Central memory CD8-positive, alpha-beta T cell (primary cell): ENCODE measurements at regions not wholly inside any gene's neighbourhood (a gene's known extent, or its start where the extent isn't known, plus 50 kb on each side); places are given as distances from the start of the nearest gene placed in this dataset.
"Not testable (repeated sequence)": the region's sequence is repeated elsewhere in the genome, so short reads cannot be mapped to it uniquely, and the experiment has no call there.

Experiments used
- ATAC-seq: fragments of 150-1000 bp; cut with Tn5 transposase; replicated peaks from 2 replicates; pipeline ENCODE4 v1.10.0; 2022; ENCODE audit warnings: mild to moderate bottlenecking, moderate FRiP score, moderate number of reproducible peaks; ENCODE audit not compliant: poor library complexity, severe bottlenecking; ENCODE audit errors: extremely low read depth
- DNase-seq, 2 donors: peaks; one replicate each; pipeline ENCODE4 v3.0.0; 2021; ENCODE audit warnings: low spot score in 2 of 2
- H3K27ac Mint-ChIP-seq: one replicate; pipeline ENCODE4 v1.8.0; 2022; ENCODE audit warnings: low read depth, mild to moderate bottlenecking, moderate library complexity, mixed read lengths
- H3K27me3 Mint-ChIP-seq: one replicate; pipeline ENCODE4 v1.8.0; 2022; ENCODE audit warnings: mixed read lengths
- H3K36me3 Mint-ChIP-seq: one replicate; pipeline ENCODE4 v1.8.0; 2022; ENCODE audit warnings: mild to moderate bottlenecking, moderate library complexity, mixed read lengths; ENCODE audit not compliant: insufficient read depth
- H3K4me1 Mint-ChIP-seq: one replicate; pipeline ENCODE4 v1.8.0; 2022; ENCODE audit warnings: mixed read lengths
- H3K4me3 Mint-ChIP-seq: one replicate; pipeline ENCODE4 v1.8.0; 2022; ENCODE audit warnings: mild to moderate bottlenecking, moderate library complexity, mixed read lengths
- H3K9me3 Mint-ChIP-seq: one replicate; pipeline ENCODE4 v1.8.0; 2022; ENCODE audit warnings: mixed read lengths

- ATAC-seq, DNase-seq, H3K4me3 Mint-ChIP-seq, H3K36me3 Mint-ChIP-seq, H3K27ac Mint-ChIP-seq, H3K4me1 Mint-ChIP-seq, H3K27me3 Mint-ChIP-seq: not testable (repeated sequence)
- peaks cover 83% of the 10 kb centered on the region for H3K9me3 Mint-ChIP-seq
Observed at GRCh38 chrY:10958122-10958521, 1430.4 kb downstream of the TSPY10 start.

GRCh38 chrY:10973422-10973821 lies 1445.7 kb downstream of the TSPY10 start:
- H3K27me3 Mint-ChIP-seq: no peaks in the 10 kb centered on the region
- no peaks in the 10 kb centered on the region for H3K4me1 Mint-ChIP-seq
- H3K36me3 Mint-ChIP-seq: no peaks in the 10 kb centered on the region
- H3K9me3 Mint-ChIP-seq: peaks cover 94% of the 10 kb centered on the region
- DNase-seq: no peak
- H3K27ac Mint-ChIP-seq: no peak overlapping the region
- H3K4me3 Mint-ChIP-seq: no peak overlapping the region
- no peak for ATAC-seq

GRCh38 chrY:10986655-10987054 lies 1459.0 kb downstream of the TSPY10 start:
- Mint-ChIP-seq H3K4me1 (no peaks in the 10 kb centered on the region), H3K9me3 (peaks cover 100% of the 10 kb centered on the region), H3K27ac (no peak overlapping the region), H3K36me3 (no peaks in the 10 kb centered on the region), H3K27me3 (no peaks in the 10 kb centered on the region), H3K4me3 (no peak overlapping the region)
- DNase-seq (no peak), ATAC-seq (no peak)

GRCh38 chrY:10987626-10988025 lies 1459.9 kb downstream of the TSPY10 start:
- no peaks in the 10 kb centered on the region for H3K36me3 Mint-ChIP-seq
- no peak overlapping the region for H3K4me3 Mint-ChIP-seq
- H3K27ac Mint-ChIP-seq: no peak overlapping the region
- no peaks in the 10 kb centered on the region for H3K27me3 Mint-ChIP-seq
- no peaks in the 10 kb centered on the region for H3K4me1 Mint-ChIP-seq
- H3K9me3 Mint-ChIP-seq: peaks cover 100% of the 10 kb centered on the region
- DNase-seq (no peak), ATAC-seq (no peak)

- Mint-ChIP-seq H3K9me3 (peaks cover 100% of the 10 kb centered on the region), H3K36me3 (no peaks in the 10 kb centered on the region), H3K27ac (no peak overlapping the region), H3K4me3 (no peak overlapping the region), H3K27me3 (no peaks in the 10 kb centered on the region), H3K4me1 (no peaks in the 10 kb centered on the region)
- ATAC-seq: no peak
- DNase-seq: no peak
Observed at GRCh38 chrY:10993955-10994354, 1466.3 kb downstream of the TSPY10 start.

GRCh38 chrY:10999715-11000114 lies 1472.0 kb downstream of the TSPY10 start:
- DNase-seq, H3K36me3 Mint-ChIP-seq, H3K4me3 Mint-ChIP-seq, H3K4me1 Mint-ChIP-seq, H3K27me3 Mint-ChIP-seq, H3K27ac Mint-ChIP-seq: not testable (repeated sequence)
- peaks cover 86% of the 10 kb centered on the region for H3K9me3 Mint-ChIP-seq
- peak; percentile 58 for ATAC-seq

GRCh38 chrY:11014229-11014628 lies 1486.5 kb downstream of the TSPY10 start:
- not testable (repeated sequence) for H3K36me3 Mint-ChIP-seq, H3K27ac Mint-ChIP-seq, H3K4me3 Mint-ChIP-seq, H3K4me1 Mint-ChIP-seq, H3K27me3 Mint-ChIP-seq, DNase-seq
- peaks cover 96% of the 10 kb centered on the region for H3K9me3 Mint-ChIP-seq
- ATAC-seq: peak; percentile 40

- DNase-seq (no peak), ATAC-seq (no peak)
- Mint-ChIP-seq H3K4me1 (no peaks in the 10 kb centered on the region), H3K27me3 (no peaks in the 10 kb centered on the region), H3K4me3 (no peak overlapping the region), H3K27ac (no peak overlapping the region), H3K9me3 (peaks cover 90% of the 10 kb centered on the region), H3K36me3 (no peaks in the 10 kb centered on the region)
Observed at GRCh38 chrY:11022734-11023133, 1495.1 kb downstream of the TSPY10 start.

GRCh38 chrY:11044234-11044883 lies 1516.7 kb downstream of the TSPY10 start:
- H3K9me3 Mint-ChIP-seq: peaks cover 27% of the 10 kb centered on the region
- H3K4me1 Mint-ChIP-seq: no peaks in the 10 kb centered on the region
- no peaks in the 10 kb centered on the region for H3K27me3 Mint-ChIP-seq
- DNase-seq (no peak), ATAC-seq (no peak)
- H3K4me3 Mint-ChIP-seq: no peak overlapping the region
- H3K36me3 Mint-ChIP-seq: no peaks in the 10 kb centered on the region
- H3K27ac Mint-ChIP-seq: no peak overlapping the region

- no peak for DNase-seq
- Mint-ChIP-seq H3K4me1 (no peaks in the 10 kb centered on the region), H3K9me3 (peaks cover 24% of the 10 kb centered on the region), H3K27me3 (no peaks in the 10 kb centered on the region), H3K27ac (no peak overlapping the region), H3K36me3 (no peaks in the 10 kb centered on the region), H3K4me3 (no peak overlapping the region)
- ATAC-seq: no peak
Observed at GRCh38 chrY:11063486-11063885, 1535.8 kb downstream of the TSPY10 start.

- Mint-ChIP-seq H3K4me3 (no peak overlapping the region), H3K4me1 (no peaks in the 10 kb centered on the region), H3K27me3 (no peaks in the 10 kb centered on the region), H3K9me3 (peaks cover 24% of the 10 kb centered on the region), H3K36me3 (no peaks in the 10 kb centered on the region), H3K27ac (no peak overlapping the region)
- DNase-seq (no peak), ATAC-seq (no peak)
Observed at GRCh38 chrY:11063960-11064359, 1536.3 kb downstream of the TSPY10 start.

- no peaks in the 10 kb centered on the region for H3K27me3 Mint-ChIP-seq
- no peaks in the 10 kb centered on the region for H3K4me1 Mint-ChIP-seq
- H3K9me3 Mint-ChIP-seq: peaks cover 23% of the 10 kb centered on the region
- H3K36me3 Mint-ChIP-seq: no peaks in the 10 kb centered on the region
- no peak overlapping the region for H3K27ac Mint-ChIP-seq
- ATAC-seq: no peak
- DNase-seq: no peak
- H3K4me3 Mint-ChIP-seq: no peak overlapping the region
Observed at GRCh38 chrY:11064376-11064775, 1536.7 kb downstream of the TSPY10 start.

- Mint-ChIP-seq H3K4me1 (no peaks in the 10 kb centered on the region), H3K27me3 (no peaks in the 10 kb centered on the region), H3K27ac (no peak overlapping the region), H3K36me3 (no peaks in the 10 kb centered on the region), H3K4me3 (no peak overlapping the region), H3K9me3 (peaks cover 12% of the 10 kb centered on the region)
- ATAC-seq (no peak), DNase-seq (no peak)
Observed at GRCh38 chrY:11069271-11069670, 1541.6 kb downstream of the TSPY10 start.
